ENCODE measurements at regions not wholly inside any gene's neighbourhood (a gene's known extent, or its start where the extent isn't known, plus 50 kb on each side); places are given as distances from the start of the nearest gene placed in this dataset.

DNA sequence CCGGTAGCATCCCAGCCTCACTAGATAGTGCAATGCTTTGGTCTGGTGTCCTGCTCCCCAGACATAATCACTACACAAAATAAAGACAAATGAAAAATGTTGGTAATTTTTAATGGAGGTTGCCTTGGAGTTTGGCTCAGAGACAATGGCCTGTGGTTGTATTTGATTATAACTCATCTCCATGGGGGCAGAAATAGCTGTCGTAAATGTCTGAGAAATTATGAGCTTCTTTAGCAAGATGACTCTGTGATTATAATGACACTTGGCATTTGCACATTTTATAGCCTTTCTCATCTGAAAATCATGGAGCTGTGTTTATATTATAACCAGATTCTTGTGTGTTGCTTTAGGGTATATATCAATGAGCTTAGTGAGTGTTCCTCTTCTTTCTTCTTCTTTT is 1779.7 kb upstream of the CELF4 start:
- no peak for TF ChIP-seq POLR2A (IDR thresholded peaks at IDR 0.05)
- TF ChIP-seq, protein P1, sequence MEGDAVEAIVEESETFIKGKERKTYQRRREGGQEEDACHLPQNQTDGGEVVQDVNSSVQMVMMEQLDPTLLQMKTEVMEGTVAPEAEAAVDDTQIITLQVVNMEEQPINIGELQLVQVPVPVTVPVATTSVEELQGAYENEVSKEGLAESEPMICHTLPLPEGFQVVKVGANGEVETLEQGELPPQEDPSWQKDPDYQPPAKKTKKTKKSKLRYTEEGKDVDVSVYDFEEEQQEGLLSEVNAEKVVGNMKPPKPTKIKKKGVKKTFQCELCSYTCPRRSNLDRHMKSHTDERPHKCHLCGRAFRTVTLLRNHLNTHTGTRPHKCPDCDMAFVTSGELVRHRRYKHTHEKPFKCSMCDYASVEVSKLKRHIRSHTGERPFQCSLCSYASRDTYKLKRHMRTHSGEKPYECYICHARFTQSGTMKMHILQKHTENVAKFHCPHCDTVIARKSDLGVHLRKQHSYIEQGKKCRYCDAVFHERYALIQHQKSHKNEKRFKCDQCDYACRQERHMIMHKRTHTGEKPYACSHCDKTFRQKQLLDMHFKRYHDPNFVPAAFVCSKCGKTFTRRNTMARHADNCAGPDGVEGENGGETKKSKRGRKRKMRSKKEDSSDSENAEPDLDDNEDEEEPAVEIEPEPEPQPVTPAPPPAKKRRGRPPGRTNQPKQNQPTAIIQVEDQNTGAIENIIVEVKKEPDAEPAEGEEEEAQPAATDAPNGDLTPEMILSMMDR (IDR thresholded peaks at IDR 0.05) = no peak

All from testis (tissue), 2 donors.